Skeletal muscle tissue (tissue), 3 donors: ENCODE measurements at regions not wholly inside any gene's neighbourhood (a gene's known extent, or its start where the extent isn't known, plus 50 kb on each side); places are given as distances from the start of the nearest gene placed in this dataset.

Source experiments
- H3K27ac ChIP-seq: one replicate; pipeline ENCODE4 v1.7.0; 2013; ENCODE audit warnings: mild to moderate bottlenecking, low read depth, low read length, inconsistent platforms
- H3K27me3 ChIP-seq, 3 donors: one replicate each; pipeline ENCODE4 v1.7.0; 2013; ENCODE audit warnings: low read length in 3 of 3; ENCODE audit not compliant: control insufficient read depth in 3 of 3, insufficient read depth in 3 of 3
- H3K36me3 ChIP-seq, 3 donors: one replicate each; pipeline ENCODE4 v1.7.0; 2013; ENCODE audit warnings: low read length in 3 of 3; ENCODE audit not compliant: control insufficient read depth in 3 of 3, insufficient read depth in 3 of 3
- H3K4me1 ChIP-seq, 3 donors: one replicate each; pipeline ENCODE4 v1.7.0; 2013; ENCODE audit warnings: low read length in 3 of 3, mild to moderate bottlenecking in 3 of 3; ENCODE audit not compliant: control insufficient read depth in 3 of 3, insufficient read depth in 3 of 3
- H3K4me3 ChIP-seq, 3 donors: one replicate each; pipeline ENCODE4 v1.7.0; 2013; ENCODE audit warnings: low read length in 3 of 3
- H3K9ac ChIP-seq, 3 donors: one replicate each; pipeline ENCODE4 v1.7.0; 2013; ENCODE audit warnings: low read length in 3 of 3, mild to moderate bottlenecking in 3 of 3, moderate library complexity in 2 of 3, low read depth in 1 of 3
- H3K9me3 ChIP-seq, 3 donors: one replicate each; pipeline ENCODE4 v1.7.0; 2013; ENCODE audit warnings: low read length in 3 of 3; ENCODE audit not compliant: control insufficient read depth in 3 of 3
- donor health status: Osteomylitis.

DNA sequence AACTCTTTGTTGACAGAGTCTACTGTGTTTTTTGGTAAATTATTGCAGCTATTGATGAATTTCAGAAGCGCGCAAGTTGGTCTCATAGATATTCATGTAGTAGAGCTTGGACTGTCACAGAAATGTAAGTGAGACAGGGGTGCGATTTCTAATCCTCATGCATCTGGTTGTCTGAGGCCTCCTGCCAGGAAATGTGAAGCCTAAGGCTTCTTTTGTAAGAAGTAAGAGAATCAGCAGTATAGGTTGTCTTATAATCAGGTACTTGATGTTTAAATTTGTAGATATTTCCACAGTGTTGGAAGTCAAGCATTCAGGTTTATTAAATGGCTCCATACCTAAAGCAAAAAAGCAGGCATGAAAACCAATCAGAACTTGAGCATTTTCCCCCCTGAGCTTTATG is 332.9 kb upstream of the FMN2 start:
- no peaks in the 10 kb centered on the region for H3K9me3 ChIP-seq
- no peak overlapping the region for H3K4me3 ChIP-seq
- no peaks in the 10 kb centered on the region for H3K36me3 ChIP-seq
- no peak overlapping the region for H3K27ac ChIP-seq
- H3K9ac ChIP-seq, result no peak overlapping the region
- H3K27me3 ChIP-seq, result no peaks in the 10 kb centered on the region
- H3K4me1 ChIP-seq, result no peaks in the 10 kb centered on the region

DNA sequence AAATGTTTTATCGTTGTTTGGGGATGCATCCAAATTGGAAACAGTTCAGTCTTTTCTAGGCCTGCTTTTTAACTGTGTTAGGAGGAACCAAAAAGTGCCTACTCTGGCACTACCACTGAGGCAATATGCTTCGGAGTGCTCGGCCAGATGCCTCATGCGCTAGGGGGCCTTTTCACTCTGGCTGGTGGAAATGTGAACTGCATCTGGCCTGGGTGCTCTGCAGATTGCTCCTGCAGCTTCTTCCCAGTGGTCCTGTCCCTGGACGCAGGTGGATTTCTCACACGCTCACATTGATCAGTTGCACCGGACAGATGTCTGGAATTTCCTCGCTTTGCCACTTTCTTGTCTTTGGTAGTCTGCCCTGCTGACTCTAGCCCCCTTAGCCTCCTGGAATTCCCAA is 330.2 kb upstream of the FMN2 start:
- Histone ChIP-seq H3K9me3 (no peaks in the 10 kb centered on the region), H3K4me3 (no peak overlapping the region), H3K27me3 (no peaks in the 10 kb centered on the region), H3K9ac (no peak overlapping the region), H3K27ac (no peak overlapping the region), H3K36me3 (no peaks in the 10 kb centered on the region), H3K4me1 (no peaks in the 10 kb centered on the region)

DNA sequence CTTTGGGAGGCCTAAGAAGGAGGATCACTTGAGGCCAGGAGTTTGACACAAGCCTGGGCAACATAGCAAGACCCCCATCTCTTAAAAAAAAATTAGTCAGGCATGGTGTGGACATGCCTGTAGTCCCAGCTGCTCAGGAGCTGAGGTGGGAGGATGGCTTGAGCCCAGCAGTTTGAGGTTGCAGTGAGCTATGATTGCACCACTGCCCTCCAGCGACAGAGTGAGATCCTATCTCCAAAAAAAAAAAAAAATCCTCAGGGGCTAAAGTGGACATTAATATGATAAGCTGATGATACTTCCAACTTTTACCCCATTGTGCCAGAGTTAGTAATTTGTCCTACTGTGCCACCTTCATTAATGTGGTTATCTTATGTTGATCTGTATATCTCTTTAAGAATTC is 327.8 kb upstream of the FMN2 start:
- no peak overlapping the region for H3K9ac ChIP-seq
- no peaks in the 10 kb centered on the region for H3K9me3 ChIP-seq
- H3K36me3 ChIP-seq, result no peaks in the 10 kb centered on the region
- H3K4me3 ChIP-seq, result no peak overlapping the region
- H3K27ac ChIP-seq, result no peak overlapping the region
- no peaks in the 10 kb centered on the region for H3K27me3 ChIP-seq
- no peaks in the 10 kb centered on the region for H3K4me1 ChIP-seq

DNA sequence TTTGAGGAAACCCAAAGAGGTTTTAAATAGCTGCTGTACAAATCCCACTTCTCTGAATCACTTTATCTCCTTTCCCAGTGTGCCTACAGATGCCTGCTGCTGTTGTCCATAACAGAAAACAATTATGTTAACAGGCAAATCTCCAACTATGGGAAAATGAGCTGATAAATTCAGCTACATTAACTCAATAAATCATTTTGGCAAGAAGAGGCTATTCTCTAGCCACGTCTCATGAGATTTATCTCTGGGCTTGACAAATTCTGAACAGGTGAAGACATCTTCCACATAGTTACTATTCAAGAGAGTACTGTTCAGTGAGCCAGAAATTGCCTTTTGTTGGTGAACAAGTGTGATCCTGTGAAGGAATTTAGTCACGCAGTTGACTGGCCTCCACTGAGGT is 327.1 kb upstream of the FMN2 start:
- Histone ChIP-seq H3K36me3 (no peaks in the 10 kb centered on the region), H3K27me3 (no peaks in the 10 kb centered on the region), H3K9me3 (no peaks in the 10 kb centered on the region), H3K4me3 (no peak overlapping the region), H3K27ac (no peak overlapping the region), H3K4me1 (no peaks in the 10 kb centered on the region), H3K9ac (no peak overlapping the region)

DNA sequence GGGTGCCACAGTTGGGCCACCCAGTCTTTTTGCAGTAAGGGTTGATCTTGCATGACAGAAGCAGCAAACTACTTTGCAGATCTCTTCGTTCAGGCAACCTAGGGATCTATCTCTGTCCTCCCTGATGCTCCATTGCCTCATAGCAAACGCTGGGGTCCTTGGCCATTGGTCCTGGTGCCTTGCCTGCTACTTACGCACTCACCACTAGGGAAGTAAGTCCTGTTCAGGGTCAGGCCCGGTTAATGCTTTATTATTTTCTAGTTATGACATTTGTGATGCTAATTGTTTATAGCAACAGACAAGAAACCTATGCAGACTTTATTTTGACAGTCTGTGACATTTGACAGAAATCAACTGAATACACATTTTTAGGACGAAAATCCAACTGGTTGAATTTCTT is 326.5 kb upstream of the FMN2 start:
- Histone ChIP-seq H3K9ac (no peak overlapping the region), H3K27ac (no peak overlapping the region), H3K4me3 (no peak overlapping the region), H3K36me3 (no peaks in the 10 kb centered on the region), H3K4me1 (no peaks in the 10 kb centered on the region), H3K27me3 (no peaks in the 10 kb centered on the region), H3K9me3 (no peaks in the 10 kb centered on the region)

DNA sequence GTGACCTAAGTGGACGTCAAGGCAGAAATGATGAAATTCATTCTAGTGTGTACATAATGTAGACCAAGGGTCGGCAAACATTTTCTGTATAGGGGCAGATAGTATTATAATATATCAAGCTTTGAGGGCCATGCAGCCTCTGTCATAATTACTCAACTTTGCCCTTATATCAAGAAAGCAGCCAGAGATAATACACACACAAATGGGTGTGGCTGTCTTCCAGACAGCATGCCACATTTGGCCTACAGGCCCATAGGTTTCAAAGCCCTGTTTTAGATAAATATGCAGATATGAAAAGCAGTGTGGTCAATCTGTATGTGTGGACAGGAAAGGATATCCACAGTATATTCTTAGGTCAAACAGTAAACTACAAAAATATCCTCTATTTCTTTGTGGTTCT is 320.1 kb upstream of the FMN2 start:
- Histone ChIP-seq H3K36me3 (no peaks in the 10 kb centered on the region), H3K27ac (no peak overlapping the region), H3K4me1 (no peaks in the 10 kb centered on the region), H3K4me3 (no peak overlapping the region), H3K9ac (no peak overlapping the region), H3K9me3 (no peaks in the 10 kb centered on the region), H3K27me3 (no peaks in the 10 kb centered on the region)

DNA sequence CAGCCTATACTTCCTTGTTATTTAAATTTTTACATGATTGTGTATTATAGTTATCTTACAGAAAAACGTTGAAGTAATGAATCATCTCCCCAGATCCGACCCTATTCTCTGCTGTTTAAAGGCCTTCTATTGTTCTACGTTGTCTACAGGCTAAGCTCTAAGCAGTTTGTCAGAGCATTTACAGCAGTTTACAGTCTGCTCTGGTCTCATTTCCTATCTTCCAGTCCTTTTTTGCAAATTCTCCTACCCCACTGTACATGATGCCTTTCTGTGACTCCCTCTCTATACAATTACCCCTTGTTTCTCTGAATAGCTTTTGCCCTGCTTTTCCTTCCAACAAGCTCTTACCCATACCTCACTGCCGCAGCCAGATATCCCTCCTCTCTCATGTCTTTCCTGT is 319.2 kb upstream of the FMN2 start:
- H3K9ac ChIP-seq, result no peak overlapping the region
- no peaks in the 10 kb centered on the region for H3K9me3 ChIP-seq
- H3K4me3 ChIP-seq, result no peak overlapping the region
- no peaks in the 10 kb centered on the region for H3K27me3 ChIP-seq
- H3K4me1 ChIP-seq, result no peaks in the 10 kb centered on the region
- H3K36me3 ChIP-seq, result no peaks in the 10 kb centered on the region
- H3K27ac ChIP-seq, result no peak overlapping the region

DNA sequence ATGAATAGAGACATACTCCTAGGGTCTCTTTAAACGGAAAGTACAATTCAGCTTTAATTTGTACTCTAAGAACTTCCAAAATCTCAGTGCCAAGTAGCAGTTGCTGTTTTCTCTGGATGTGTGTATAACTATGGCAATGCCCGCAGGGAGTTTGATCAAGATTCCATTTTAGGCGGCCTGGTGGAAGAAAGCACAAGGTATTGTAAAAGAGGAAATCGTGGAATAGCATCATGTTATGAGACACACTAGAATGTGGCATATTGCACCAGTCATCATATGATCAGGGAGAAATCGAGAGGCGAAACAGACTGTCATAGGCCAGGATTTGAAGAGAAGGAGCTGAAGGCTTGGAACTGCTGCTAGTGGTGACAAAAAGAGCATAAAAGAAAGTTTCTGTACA is 316.2 kb upstream of the FMN2 start:
- Histone ChIP-seq H3K4me3 (no peak overlapping the region), H3K27me3 (no peaks in the 10 kb centered on the region), H3K4me1 (no peaks in the 10 kb centered on the region), H3K9ac (no peak overlapping the region), H3K9me3 (no peaks in the 10 kb centered on the region), H3K36me3 (no peaks in the 10 kb centered on the region), H3K27ac (no peak overlapping the region)

DNA sequence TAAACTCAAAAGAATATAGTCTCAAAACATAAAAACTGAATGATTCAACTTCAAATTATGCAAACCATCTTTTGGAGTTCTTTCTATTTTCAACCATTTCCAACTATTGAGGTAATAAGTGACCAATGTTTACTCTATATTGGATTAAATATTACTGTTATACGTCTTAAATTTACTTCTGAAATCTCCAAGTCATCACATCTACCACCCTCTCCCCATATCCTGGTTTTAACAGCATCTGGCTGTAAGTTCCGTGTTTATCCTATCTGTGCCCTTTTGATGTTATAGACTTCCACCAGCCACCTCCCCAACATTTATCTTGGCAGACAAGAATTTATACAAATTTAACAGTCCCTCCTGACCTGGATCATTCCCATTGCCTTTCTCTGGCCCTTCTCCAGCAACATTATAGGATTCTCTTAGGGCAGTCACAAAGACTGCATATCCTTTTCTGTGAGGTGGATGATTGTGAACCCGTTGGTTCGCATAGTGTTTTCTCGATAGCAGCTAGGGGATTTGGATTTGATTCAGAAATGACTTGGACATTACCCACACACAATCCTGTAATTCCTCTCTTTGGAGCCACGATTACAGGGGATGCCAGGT is 313.4 kb upstream of the FMN2 start:
- Histone ChIP-seq H3K27ac (no peak overlapping the region), H3K9me3 (no peaks in the 10 kb centered on the region), H3K27me3 (no peaks in the 10 kb centered on the region), H3K36me3 (no peaks in the 10 kb centered on the region), H3K4me3 (no peak overlapping the region), H3K4me1 (no peaks in the 10 kb centered on the region), H3K9ac (no peak overlapping the region)

DNA sequence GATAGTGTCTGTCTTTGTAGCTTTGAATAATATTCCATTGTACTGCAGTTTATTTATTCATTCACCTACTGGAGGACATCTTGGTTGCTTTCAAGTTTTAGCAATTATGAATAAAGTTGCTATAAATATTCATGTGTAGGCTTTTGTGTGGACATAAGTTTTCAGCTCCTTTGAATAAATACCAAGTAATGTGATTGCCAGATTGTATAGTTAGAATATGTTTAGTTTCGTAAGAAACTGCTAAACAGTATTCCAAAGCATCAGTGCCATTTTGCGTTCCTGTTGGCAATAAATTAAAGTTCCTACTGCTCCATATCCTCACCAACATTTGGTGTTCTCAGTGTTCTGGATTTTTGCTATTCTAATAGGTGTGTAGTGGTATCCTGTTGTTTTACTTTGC is 311.7 kb upstream of the FMN2 start:
- Histone ChIP-seq H3K27me3 (no peaks in the 10 kb centered on the region), H3K27ac (no peak overlapping the region), H3K9me3 (no peaks in the 10 kb centered on the region), H3K36me3 (no peaks in the 10 kb centered on the region), H3K9ac (no peak overlapping the region), H3K4me3 (no peak overlapping the region), H3K4me1 (no peaks in the 10 kb centered on the region)

DNA sequence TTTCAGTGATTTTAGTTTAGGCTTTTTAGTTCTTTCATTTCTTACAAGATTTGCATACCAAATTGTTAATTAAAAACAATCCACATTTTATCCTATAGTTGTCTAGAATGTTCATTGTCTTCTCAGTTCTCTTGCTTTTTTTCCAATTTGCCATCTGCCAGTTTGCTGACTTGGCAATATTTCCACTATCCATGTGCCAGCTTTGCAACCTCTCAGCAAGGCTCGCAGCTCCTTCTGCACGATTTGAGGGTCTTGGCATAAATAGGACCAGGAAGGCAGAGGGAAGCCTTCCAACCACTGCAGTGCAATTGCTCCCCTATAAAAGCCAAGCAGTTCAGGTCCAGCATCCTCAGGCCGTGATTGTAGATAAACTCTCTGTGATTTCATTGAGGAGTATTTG is 306.8 kb upstream of the FMN2 start:
- H3K36me3 ChIP-seq, result no peaks in the 10 kb centered on the region
- no peaks in the 10 kb centered on the region for H3K27me3 ChIP-seq
- no peak overlapping the region for H3K27ac ChIP-seq
- no peaks in the 10 kb centered on the region for H3K9me3 ChIP-seq
- no peaks in the 10 kb centered on the region for H3K4me1 ChIP-seq
- H3K9ac ChIP-seq, result no peak overlapping the region
- H3K4me3 ChIP-seq, result no peak overlapping the region
